Tibial nerve (tissue), 4 donors: ENCODE measurements at regions not wholly inside any gene's neighbourhood (a gene's known extent, or its start where the extent isn't known, plus 50 kb on each side); places are given as distances from the start of the nearest gene placed in this dataset.

ENCODE experiments used
- DNase-seq, 2 donors: peaks; one replicate each; pipeline ENCODE4 v3.0.0-alpha.2; 2019; ENCODE audit warnings: low spot score in 2 of 2
- H3K27ac ChIP-seq, 4 donors: fragments of 200-600 bp; sonication (generic) in 3 of 4; one replicate each; pipeline ENCODE4 v1.5.1; 2017 to 2019; ENCODE audit warnings: mild to moderate bottlenecking in 1 of 4
- H3K27me3 ChIP-seq, 2 donors: fragments of 200-600 bp; sonication (generic) in 1 of 2; one replicate each; pipeline versions ENCODE4 v1.5.1 to v1.6.0; 2017 to 2019
- H3K36me3 ChIP-seq, 3 donors: fragments of 200-600 bp; sonication (generic); one replicate each; pipeline ENCODE4 v1.5.1; 2018 to 2019
- H3K4me1 ChIP-seq, 4 donors: fragments of 200-600 bp; sonication (generic) in 3 of 4; one replicate each; pipeline ENCODE4 v1.5.1; 2017 to 2019
- H3K4me3 ChIP-seq, 4 donors: fragments of 200-600 bp; sonication (generic) in 3 of 4; one replicate each; pipeline ENCODE4 v1.5.1; 2017 to 2019; ENCODE audit warnings: mild to moderate bottlenecking in 1 of 4, moderate library complexity in 1 of 4
- H3K9me3 ChIP-seq, 4 donors: fragments of 200-600 bp; sonication (generic) in 3 of 4; one replicate each; pipeline ENCODE4 v1.5.1; 2017 to 2019
- CTCF ChIP-seq, 5 experiments: fragments of 200-600 bp in 3 of 5; fragments of 450-650 bp in 2 of 5; sonication (generic) in 3 of 5; IDR thresholded peaks; one replicate each; pipeline ENCODE4 v1.5.1; 2016 to 2019; ENCODE audit warnings: antibody characterized with exemption in 5 of 5, mild to moderate bottlenecking in 3 of 5, moderate library complexity in 2 of 5
- EP300 ChIP-seq, 2 donors: sonication (generic); formaldehyde crosslinking; IDR thresholded peaks; one replicate each; pipeline ENCODE4 v1.6.1; 2017; ENCODE audit warnings: antibody characterized with exemption in 2 of 2, mild to moderate bottlenecking in 1 of 2
- POLR2A ChIP-seq, 2 donors: fragments of 450-650 bp; IDR thresholded peaks; one replicate each; pipeline ENCODE4 v1.6.1; 2017; ENCODE audit warnings: antibody characterized with exemption in 2 of 2, mild to moderate bottlenecking in 2 of 2, moderate library complexity in 2 of 2
- WGBS, 2 donors: methylation state at CpG; one replicate each; pipeline ENCODE4 v1.1.5; 2018; 5-methylcytosine and 5-hydroxymethylcytosine counted together

DNA sequence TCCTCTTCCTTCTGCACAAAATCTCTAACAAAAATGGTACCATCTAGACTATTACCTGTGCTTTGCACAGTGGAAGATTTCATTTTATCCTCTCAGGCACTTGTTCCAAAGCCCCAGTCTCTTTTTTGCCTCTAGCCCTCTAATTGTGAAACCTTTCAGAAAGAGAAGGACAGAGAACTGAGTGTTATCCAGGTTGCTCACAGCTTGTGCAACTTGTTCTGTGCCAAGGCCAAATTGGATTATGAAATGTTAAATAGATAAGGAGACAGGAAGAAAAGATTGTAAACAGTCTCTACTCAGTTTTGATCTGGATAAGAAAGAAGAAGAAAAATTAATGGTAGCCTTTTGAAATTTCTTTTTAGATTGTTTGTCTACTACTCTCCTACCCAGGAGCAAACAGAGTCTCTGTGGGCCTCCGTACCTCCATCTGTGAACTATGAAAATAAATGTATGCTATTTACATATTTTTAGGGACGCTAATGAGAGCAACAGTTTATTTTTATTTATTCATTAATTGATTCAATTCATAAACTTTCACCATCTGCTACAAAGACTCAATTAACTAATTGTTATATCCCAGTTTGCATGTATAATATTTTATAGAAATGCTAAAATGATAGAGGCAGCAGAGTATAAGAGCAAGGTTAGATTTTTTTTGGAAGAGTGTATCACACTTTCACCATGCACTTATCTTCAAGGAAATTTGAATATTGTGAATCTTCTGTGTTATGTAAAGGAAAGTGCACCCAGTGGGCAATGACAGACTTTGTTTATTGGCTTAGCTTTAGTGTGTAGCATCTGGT is 339.0 kb upstream of the ETAA1 start:
- H3K4me1 ChIP-seq, result no peaks in the 10 kb centered on the region
- H3K36me3 ChIP-seq, result no peaks in the 10 kb centered on the region
- H3K27me3 ChIP-seq, result no peaks in the 10 kb centered on the region
- no peak overlapping the region for H3K27ac ChIP-seq
- no peak for DNase-seq
- WGBS, 2 donors, result 80 to 85% methylated on average over 2 of the region's 2 CpGs
- no peak overlapping the region for H3K4me3 ChIP-seq
- H3K9me3 ChIP-seq, result no peaks in the 10 kb centered on the region
- no peak for TF ChIP-seq EP300 (IDR thresholded peaks at IDR 0.05)
- no peak for TF ChIP-seq CTCF (IDR thresholded peaks at IDR 0.05)
- TF ChIP-seq POLR2A (IDR thresholded peaks at IDR 0.05), result no peak

GRCh38 chr2:67065046-67065445 is 332.1 kb upstream of the ETAA1 start:
- Histone ChIP-seq H3K4me1 (no peaks in the 10 kb centered on the region), H3K27ac (no peak overlapping the region), H3K36me3 (no peaks in the 10 kb centered on the region), H3K27me3 (no peaks in the 10 kb centered on the region), H3K4me3 (no peak overlapping the region), H3K9me3 (no peaks in the 10 kb centered on the region)
- DNase-seq, result no peak
- 84 to 88% methylated on average over 4 of the region's 4 CpGs for WGBS, 2 donors
- no peak for TF ChIP-seq CTCF (IDR thresholded peaks at IDR 0.05)
- no peak for TF ChIP-seq POLR2A (IDR thresholded peaks at IDR 0.05)
- TF ChIP-seq EP300 (IDR thresholded peaks at IDR 0.05), result no peak

DNA sequence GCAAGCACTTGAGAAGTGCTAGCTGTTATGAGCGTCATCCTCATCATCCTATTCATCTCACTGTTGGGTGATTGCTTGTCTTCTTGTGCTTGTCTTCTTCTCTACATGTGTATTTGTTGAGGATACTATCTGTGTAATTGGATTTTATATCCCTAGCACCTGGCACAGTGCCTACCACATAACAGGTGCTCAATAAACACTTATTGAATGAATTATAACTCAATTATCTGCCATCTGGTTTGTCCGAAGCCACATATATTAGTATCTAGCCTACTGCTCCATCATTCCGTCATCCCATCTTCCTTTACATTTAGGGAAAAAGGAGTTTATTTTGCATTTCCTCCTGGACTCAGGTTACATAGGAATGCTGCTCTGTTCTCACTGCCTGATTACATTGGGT is 330.4 kb upstream of the ETAA1 start:
- no peak overlapping the region for H3K27ac ChIP-seq
- 92 to 94% methylated on average over 3 of the region's 3 CpGs for WGBS, 2 donors
- no peak for DNase-seq
- H3K9me3 ChIP-seq, result no peaks in the 10 kb centered on the region
- H3K36me3 ChIP-seq, result no peaks in the 10 kb centered on the region
- TF ChIP-seq POLR2A (IDR thresholded peaks at IDR 0.05), result no peak
- TF ChIP-seq CTCF (IDR thresholded peaks at IDR 0.05), result no peak
- no peak for TF ChIP-seq EP300 (IDR thresholded peaks at IDR 0.05)
- no peaks in the 10 kb centered on the region for H3K4me1 ChIP-seq
- H3K4me3 ChIP-seq, result no peak overlapping the region
- no peaks in the 10 kb centered on the region for H3K27me3 ChIP-seq

DNA sequence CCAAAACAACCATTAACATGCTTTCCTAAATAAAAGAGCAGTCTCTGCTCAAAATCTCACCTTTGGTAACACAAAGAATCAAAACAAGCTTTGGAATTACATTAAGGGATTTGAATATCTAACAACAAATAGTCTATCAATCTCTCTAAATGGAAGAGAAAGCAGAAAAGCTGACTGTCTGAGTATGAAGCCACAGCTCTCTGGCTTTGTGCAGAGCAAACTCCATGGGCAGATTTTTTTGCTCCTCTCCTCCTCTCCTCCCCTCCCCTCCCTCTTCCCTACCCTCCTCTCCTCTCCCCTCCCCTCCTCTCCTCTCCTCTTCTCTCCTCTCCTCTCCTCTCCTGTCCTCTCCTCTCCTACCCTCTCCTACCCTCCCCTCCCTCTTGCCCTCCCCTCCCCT is 329.5 kb upstream of the ETAA1 start:
- H3K27ac ChIP-seq, result no peak overlapping the region
- no peak overlapping the region for H3K4me3 ChIP-seq
- H3K36me3 ChIP-seq, result no peaks in the 10 kb centered on the region
- H3K27me3 ChIP-seq, result no peaks in the 10 kb centered on the region
- TF ChIP-seq EP300 (IDR thresholded peaks at IDR 0.05), result no peak
- TF ChIP-seq POLR2A (IDR thresholded peaks at IDR 0.05), result no peak
- no peak for TF ChIP-seq CTCF (IDR thresholded peaks at IDR 0.05)
- no peak for DNase-seq
- no peaks in the 10 kb centered on the region for H3K4me1 ChIP-seq
- no peaks in the 10 kb centered on the region for H3K9me3 ChIP-seq

GRCh38 chr2:67070826-67071225 is 326.3 kb upstream of the ETAA1 start:
- no peaks in the 10 kb centered on the region for H3K27me3 ChIP-seq
- H3K36me3 ChIP-seq, result no peaks in the 10 kb centered on the region
- H3K4me1 ChIP-seq, result no peaks in the 10 kb centered on the region
- TF ChIP-seq EP300 (IDR thresholded peaks at IDR 0.05), result no peak
- TF ChIP-seq CTCF (IDR thresholded peaks at IDR 0.05), result no peak
- no peak for TF ChIP-seq POLR2A (IDR thresholded peaks at IDR 0.05)
- DNase-seq, result no peak
- no peak overlapping the region for H3K27ac ChIP-seq
- 28 to 31% methylated on average over 1 of the region's 1 CpG for WGBS, 2 donors
- H3K4me3 ChIP-seq, result no peak overlapping the region
- no peaks in the 10 kb centered on the region for H3K9me3 ChIP-seq
